K562 (cell line): ENCODE measurements at regions not wholly inside any gene's neighbourhood (a gene's known extent, or its start where the extent isn't known, plus 50 kb on each side); places are given as distances from the start of the nearest gene placed in this dataset.

Source experiments
- BRCA1 ChIP-seq, 2 experiments: fragments of 450-650 bp in 1 of 2; sonication (generic) in 1 of 2; formaldehyde crosslinking in 1 of 2; IDR thresholded peaks; 2 replicates each; pipeline versions ENCODE4 v1.5.0 to v1.6.1; 2017 to 2020; ENCODE audit warnings: mild to moderate bottlenecking in 1 of 2, missing genetic modification reagents in 1 of 2
- CEBPB ChIP-seq: fragments of 450-650 bp; IDR thresholded peaks from 2 replicates; pipeline ENCODE4 v1.6.1; 2016; ENCODE audit warnings: missing genetic modification characterization, missing compliant biosample characterization
- EP400 ChIP-seq: fragments of 450-650 bp; IDR thresholded peaks from 2 replicates; pipeline ENCODE4 v1.6.1; 2017; ENCODE audit warnings: antibody characterized with exemption, mild to moderate bottlenecking, moderate library complexity
- MLX ChIP-seq, 2 experiments: fragments of 450-650 bp in 1 of 2; sonication (generic) in 1 of 2; formaldehyde crosslinking; conservative IDR thresholded peaks; 2 replicates each; pipeline versions ENCODE4 v1.4.0 to v1.8.1; 2020 to 2022; ENCODE audit warnings: mild to moderate bottlenecking in 1 of 2, missing genetic modification reagents in 1 of 2
- POLR2A ChIP-seq: fragments of 450-650 bp; conservative IDR thresholded peaks from 2 replicates; pipeline ENCODE4 v1.6.1; 2016
- SRF ChIP-seq, 2 experiments: fragments of 250-450, 450-650 bp in 1 of 2; sonication (Bioruptor Pico) in 1 of 2; sonication (generic) in 1 of 2; formaldehyde crosslinking; IDR thresholded peaks; 2 replicates each; pipeline versions ENCODE4 v1.5.0 to v1.5.1; 2020 to 2022; ENCODE audit warnings: mild to moderate bottlenecking in 1 of 2, missing genetic modification reagents in 1 of 2
- USF1 ChIP-seq: sonication (generic); formaldehyde crosslinking; IDR thresholded peaks from 2 replicates; pipeline ENCODE4 v1.9.0; 2022; ENCODE audit warnings: mild to moderate bottlenecking, missing genetic modification reagents
- ZKSCAN1 ChIP-seq: fragments of 150-350 bp; IDR thresholded peaks from 2 replicates; pipeline ENCODE4 v1.6.1; 2016; ENCODE audit warnings: low read depth, low read length
- ZNF184 ChIP-seq: sonication (generic); formaldehyde crosslinking; IDR thresholded peaks from 2 replicates; pipeline ENCODE4 v1.5.0; 2020; ENCODE audit warnings: missing genetic modification reagents
- ZNF23 ChIP-seq: fragments of 250-450 bp; sonication (Bioruptor Pico); IDR thresholded peaks from 2 replicates; pipeline ENCODE4 v1.4.0; 2020; ENCODE audit warnings: mild to moderate bottlenecking
- ZNF253 ChIP-seq: fragments of 250-450 bp; sonication (Bioruptor Pico); conservative IDR thresholded peaks from 2 replicates; pipeline ENCODE4 v1.6.1; 2021; ENCODE audit warnings: mild to moderate bottlenecking
- TF ChIP-seq, protein P1 (sequence below), 3 experiments: IDR thresholded peaks in 2 of 3; conservative IDR thresholded peaks in 1 of 3; 2 replicates each; pipeline ENCODE4 v1.5.1; 2011 to 2012; ENCODE audit warnings: low read length in 3 of 3, mild to moderate bottlenecking in 3 of 3, control low read depth in 2 of 3, improper control_type of control experiment in 1 of 3, inconsistent platforms in 1 of 3, low read depth in 1 of 3, mixed read lengths in 1 of 3, moderate library complexity in 1 of 3; ENCODE audit not compliant: insufficient read depth in 2 of 3
- TF ChIP-seq, protein P2 (sequence below): fragments of 450-650 bp; IDR thresholded peaks from 2 replicates; pipeline ENCODE4 v1.6.1; 2017; ENCODE audit warnings: mild to moderate bottlenecking, moderate library complexity
- TF ChIP-seq, protein P3 (sequence below): sonication (generic); formaldehyde crosslinking; IDR thresholded peaks from 2 replicates; pipeline ENCODE4 v1.9.0; 2022; ENCODE audit warnings: mild to moderate bottlenecking, missing genetic modification reagents

DNA sequence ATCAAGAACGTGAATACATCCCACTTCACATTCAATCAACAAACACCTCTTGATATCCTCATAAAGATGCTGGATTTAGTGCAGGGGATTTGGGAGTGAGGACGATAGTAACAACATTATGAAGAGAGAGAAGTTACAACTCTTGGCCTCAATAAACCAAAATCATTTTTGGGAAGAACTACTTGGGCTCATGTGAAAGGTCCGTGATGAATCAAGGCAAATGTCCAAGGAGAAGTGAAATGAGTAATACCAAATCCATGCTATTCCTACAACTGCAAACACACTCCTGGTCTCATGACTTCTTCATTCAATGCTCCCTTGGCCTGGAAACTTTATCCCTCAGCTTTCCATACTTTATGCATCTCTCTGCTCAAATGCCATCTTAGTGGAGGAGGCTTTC, 162.0 kb upstream of the LMNTD1 start:
- TF ChIP-seq, protein P1, sequence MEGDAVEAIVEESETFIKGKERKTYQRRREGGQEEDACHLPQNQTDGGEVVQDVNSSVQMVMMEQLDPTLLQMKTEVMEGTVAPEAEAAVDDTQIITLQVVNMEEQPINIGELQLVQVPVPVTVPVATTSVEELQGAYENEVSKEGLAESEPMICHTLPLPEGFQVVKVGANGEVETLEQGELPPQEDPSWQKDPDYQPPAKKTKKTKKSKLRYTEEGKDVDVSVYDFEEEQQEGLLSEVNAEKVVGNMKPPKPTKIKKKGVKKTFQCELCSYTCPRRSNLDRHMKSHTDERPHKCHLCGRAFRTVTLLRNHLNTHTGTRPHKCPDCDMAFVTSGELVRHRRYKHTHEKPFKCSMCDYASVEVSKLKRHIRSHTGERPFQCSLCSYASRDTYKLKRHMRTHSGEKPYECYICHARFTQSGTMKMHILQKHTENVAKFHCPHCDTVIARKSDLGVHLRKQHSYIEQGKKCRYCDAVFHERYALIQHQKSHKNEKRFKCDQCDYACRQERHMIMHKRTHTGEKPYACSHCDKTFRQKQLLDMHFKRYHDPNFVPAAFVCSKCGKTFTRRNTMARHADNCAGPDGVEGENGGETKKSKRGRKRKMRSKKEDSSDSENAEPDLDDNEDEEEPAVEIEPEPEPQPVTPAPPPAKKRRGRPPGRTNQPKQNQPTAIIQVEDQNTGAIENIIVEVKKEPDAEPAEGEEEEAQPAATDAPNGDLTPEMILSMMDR (IDR thresholded peaks at IDR 0.05 in 2 of 3, conservative IDR thresholded peaks at IDR 0.05 in 1 of 3; ENCODE audit: insufficient read depth in 2 of 3, low read depth in 1 of 3, low read length in 3 of 3), result no peak
- TF ChIP-seq ZNF253 (CRISPR knock-in tag) (no peak), POLR2A (no peak), CEBPB (tag) (no peak), USF1 (CRISPR knock-in tag) (no peak), SRF (CRISPR knock-in tag; IDR thresholded peaks at IDR 0.05) (no peak), EP400 (no peak), ZKSCAN1 (no peak), MLX (CRISPR knock-in tag; conservative IDR thresholded peaks at IDR 0.05) (no peak), BRCA1 (IDR thresholded peaks at IDR 0.05) (no peak), BRCA1 (CRISPR knock-in tag; IDR thresholded peaks at IDR 0.05) (no peak), ZNF23 (CRISPR knock-in tag) (no peak), ZNF184 (CRISPR knock-in tag) (no peak)
- TF ChIP-seq, protein P2, sequence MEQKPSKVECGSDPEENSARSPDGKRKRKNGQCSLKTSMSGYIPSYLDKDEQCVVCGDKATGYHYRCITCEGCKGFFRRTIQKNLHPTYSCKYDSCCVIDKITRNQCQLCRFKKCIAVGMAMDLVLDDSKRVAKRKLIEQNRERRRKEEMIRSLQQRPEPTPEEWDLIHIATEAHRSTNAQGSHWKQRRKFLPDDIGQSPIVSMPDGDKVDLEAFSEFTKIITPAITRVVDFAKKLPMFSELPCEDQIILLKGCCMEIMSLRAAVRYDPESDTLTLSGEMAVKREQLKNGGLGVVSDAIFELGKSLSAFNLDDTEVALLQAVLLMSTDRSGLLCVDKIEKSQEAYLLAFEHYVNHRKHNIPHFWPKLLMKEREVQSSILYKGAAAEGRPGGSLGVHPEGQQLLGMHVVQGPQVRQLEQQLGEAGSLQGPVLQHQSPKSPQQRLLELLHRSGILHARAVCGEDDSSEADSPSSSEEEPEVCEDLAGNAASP, result no peak
- TF ChIP-seq, protein P3, sequence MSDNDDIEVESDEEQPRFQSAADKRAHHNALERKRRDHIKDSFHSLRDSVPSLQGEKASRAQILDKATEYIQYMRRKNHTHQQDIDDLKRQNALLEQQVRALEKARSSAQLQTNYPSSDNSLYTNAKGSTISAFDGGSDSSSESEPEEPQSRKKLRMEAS, result no peak
